Stimulated activated CD8-positive, alpha-beta memory T cell treated with anti-CD3 and anti-CD28 coated beads, Interleukin-2, amount 100 ng/mL, for 1 hour (primary cell): ENCODE measurements at regions not wholly inside any gene's neighbourhood (a gene's known extent, or its start where the extent isn't known, plus 50 kb on each side); places are given as distances from the start of the nearest gene placed in this dataset.

Source experiments
- DNase-seq, 2 donors: peaks; one replicate each; pipeline ENCODE4 v3.0.0-alpha.2; 2020; ENCODE audit warnings: low read depth in 2 of 2

DNA sequence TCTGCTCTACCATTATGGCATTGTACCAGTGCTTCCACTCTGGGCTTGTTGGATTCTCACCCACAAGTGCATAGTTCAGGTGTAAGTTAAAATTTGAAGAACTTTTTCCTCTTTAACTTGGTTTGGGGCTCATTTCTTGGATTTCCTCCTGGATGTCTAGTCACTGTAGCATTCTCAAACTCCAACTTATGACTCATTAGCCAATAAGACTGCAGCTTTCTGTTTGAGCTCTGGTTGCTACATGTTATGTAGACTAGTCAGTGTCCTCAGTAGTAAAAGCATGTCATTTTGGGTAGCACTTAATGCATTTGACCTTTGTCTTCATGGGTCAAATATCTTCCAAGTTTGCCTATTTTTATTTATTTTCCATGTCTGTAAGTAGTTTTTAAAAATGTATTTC lies 790.8 kb downstream of the BRINP1 start:
- DNase-seq, result no peak

DNA sequence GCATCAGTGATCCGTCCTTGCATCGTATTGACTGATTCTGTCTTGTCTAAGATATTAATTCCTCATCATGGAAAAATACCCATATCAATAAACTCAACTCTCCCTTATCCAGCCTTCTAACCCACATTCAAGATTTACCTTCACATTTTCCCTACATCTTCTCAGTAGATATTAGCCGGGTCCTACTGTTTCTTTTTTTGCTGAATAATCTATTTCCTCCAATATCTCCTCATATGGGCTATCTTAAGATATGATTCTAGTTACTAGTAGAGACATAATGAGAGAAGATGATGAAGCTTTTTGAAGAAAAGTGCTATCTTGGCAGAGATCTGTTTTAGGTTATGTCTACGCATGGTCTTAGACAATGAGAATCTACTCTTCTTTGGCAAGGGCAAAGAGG lies 785.8 kb downstream of the BRINP1 start:
- DNase-seq, result no peak

DNA sequence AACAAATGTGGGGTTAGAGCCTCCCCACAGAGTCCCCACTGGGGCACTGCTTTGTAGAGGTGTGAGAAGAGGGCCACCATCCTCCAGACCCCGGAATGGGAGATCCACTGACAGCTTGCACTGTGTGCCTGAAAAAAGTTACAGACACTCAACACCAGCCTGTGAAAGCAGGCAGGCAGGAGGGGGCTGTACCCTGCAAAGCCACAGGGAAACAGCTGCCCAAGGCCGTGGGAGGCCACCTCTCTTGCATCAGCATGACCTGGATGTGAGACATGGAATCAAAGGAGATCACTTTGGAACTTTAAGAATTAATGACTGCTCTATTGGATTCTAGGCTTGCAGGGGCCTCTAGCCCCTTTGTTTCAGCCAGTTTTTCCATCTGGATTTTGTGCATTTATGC lies 782.3 kb downstream of the BRINP1 start:
- DNase-seq, result no peak

DNA sequence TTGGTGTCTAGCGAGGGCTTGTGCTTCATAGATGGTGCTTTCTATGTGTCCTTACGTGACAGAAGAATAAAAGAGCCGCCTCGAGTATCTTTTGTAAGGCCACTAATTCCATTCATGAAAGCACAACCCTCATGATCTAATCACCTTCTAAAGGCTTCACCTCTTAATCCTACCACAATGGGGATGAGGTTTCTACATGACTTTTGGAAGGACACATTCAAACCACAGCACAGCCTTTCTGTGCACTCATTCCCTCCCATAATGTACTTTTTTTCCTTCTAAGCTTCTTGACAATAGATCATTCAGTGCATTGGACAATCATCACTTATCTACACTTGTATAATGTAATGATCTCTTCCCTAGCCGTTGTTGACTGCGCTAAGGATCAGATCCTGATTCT lies 774.8 kb downstream of the BRINP1 start:
- DNase-seq, result no peak

DNA sequence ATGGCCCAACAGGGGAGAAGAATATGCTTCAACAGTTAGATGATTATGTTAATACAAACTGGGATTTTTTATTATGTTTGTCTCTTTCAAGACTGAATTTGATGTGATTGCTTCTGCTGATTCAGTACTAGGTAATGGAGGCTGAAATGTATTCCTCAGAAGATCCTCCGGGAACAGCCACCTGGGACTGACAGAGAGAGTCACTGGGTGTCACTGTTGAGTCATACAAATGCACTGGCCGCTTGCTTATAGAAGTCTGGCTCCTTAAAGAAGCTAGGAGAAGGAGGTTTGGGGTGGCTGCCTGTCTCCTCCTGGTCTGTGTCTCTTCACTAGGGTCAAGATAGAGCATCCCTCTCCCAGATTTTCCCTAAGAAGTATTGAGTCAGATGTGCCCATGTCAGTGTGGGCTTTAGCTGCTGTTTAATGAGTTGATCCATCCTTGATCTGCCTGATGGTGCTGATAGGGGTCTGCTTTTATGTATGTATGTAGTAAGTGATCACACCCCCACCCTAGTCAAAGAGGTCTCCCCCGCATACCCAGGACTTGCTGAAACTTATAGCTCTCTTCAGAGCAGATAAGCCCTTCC lies 773.4 kb downstream of the BRINP1 start:
- DNase-seq, result no peak

DNA sequence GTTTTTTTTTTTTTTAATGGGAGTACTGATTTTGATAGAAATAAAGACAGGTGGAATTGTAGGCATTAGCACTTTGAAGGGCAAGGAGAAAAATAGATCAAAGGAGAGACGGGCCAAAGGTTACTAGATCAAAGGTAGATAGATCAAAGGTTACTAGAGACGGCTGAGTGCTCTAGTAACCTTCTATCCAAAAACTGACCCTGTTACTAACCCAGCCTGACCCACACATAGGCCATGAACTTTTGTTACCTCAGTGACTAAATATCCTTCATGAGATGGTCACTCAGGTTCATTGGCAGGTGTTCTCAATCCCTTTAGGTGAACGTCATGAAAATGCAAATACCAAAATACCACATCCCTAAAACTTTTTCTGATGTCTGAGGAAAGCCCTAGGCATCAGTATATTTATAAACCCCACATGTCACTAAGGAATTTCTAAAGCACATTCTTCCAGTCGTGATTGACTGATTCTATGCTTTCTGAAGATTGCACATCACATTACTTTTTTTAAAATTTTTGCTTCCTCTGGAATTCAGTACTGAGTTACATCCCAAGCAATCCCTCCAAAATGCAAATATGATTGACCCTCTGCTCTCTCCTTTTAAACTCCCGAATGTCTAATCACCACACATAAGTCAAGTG lies 772.7 kb downstream of the BRINP1 start:
- DNase-seq, result no peak

DNA sequence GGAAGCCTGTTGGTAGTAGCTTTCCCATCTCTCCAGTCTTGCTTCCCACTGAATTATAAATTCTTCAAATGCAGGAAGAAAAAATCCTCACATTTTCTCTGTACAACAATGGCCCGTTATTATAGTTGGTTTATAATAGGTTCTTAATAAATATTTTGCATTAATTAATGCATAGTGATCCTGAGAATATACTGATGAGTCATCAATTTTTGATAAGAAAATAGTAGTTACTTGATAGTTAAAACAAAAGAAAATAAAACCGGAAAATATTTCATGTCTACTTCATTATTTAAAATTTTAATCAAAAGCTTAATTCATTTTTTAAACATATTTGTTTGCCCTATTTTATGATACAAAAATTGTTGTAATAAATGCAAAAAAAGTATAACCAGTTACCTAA lies 762.6 kb downstream of the BRINP1 start:
- no peak for DNase-seq

DNA sequence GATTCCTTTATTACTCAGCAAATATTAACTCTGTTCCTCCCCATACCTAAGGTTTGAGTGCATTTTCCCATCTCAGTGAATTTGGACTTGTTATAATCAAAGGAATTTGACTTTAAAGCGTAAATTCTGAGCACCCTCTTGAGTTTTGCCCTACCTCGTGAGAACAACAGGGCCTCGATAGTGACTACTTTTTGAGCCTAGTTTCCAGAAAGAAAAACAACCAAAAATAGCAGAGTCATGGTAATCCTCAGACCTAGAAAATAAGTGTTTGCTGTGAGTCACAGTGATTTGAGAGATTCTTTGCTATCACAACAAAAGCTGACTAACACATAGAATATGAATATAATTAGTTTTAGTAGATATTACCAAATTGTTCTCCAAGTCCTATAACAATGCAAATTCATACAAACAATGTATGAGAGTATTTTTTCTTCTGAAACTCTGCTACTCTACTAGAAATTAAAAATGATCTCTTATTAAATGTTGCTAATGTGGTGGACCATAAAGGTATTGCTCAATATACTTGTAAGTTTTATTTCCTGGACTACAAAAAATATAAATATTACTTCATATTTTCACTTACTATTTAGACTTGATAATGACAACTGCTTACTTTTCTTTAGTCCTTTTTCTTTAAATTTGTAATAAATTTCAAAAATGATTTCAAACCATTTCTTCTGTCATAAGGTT lies 759.7 kb downstream of the BRINP1 start:
- DNase-seq, result no peak

DNA sequence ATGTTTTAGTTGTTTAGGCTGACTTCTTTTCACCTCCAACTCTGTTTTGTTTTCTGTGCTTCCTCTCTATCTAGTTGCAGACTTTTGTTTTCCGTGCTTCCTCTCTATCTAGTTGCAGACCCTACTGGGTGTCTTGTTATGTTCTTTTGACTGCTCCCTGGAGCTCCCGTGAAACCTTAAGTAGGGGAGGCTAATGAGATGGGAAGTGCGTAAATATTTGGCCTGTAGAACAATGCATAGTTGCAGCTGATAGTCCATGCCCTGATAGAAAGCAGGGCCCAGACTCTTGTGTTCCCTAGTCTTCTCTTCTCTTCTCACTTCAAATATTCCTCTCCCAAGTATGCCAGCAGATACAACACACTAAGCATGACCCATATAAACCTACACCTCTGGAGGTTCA lies 757.0 kb downstream of the BRINP1 start:
- DNase-seq, result no peak

DNA sequence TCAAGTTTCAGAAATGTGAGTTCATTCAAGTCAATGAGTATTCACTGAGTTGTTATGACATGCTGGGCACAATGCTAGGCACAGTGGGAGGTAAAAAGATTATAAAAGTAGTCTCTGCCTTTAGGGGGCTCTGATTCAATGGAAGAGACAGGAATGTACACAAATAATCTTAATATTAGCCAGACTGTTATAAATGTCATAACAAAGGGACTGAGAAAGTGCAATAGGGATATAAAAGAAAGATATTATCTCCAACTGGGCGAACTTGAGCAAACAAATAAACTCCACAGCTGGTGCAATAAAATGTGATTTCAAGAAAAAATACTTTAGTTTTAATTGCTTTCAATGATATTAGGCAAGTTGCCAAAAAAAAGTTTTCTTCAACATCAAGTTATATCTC lies 755.2 kb downstream of the BRINP1 start:
- no peak for DNase-seq

DNA sequence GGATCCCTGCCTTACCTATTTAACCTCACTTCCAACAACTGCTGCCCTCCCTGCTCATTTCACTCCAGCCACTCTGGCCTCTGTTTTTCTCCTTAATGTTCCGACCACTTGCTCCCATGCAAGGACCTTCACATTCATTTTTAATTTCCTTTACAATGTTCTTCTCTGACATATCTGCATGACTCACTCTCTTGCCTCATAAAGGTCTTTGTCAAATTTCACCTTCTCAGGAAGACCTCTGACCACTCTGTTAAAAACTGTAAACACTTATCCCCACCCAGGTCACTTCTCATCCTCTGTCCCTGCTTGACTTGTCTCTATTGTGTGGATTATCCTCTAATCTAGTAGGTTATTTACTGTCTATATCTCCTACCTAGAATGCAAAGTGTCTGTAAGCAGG lies 751.2 kb downstream of the BRINP1 start:
- DNase-seq, result no peak

DNA sequence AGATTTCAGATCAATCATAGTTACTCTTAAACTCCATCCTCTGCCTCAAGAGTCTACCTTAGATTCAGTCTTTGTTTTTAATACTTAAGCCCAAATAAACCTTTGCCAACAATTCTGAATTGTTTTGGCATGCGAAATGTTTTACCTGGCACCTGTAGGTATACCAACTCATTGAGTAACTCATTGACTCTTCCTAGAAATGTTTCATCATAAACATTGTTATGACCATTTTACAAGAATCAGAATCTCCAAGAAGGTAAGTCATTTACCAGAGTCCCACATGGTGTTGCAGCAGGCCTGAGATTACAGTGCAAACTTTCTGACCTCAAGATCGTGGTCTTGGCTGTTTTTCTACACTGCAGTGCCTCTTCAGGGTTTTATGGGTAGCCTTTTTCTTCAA lies 750.4 kb downstream of the BRINP1 start:
- DNase-seq, result no peak

DNA sequence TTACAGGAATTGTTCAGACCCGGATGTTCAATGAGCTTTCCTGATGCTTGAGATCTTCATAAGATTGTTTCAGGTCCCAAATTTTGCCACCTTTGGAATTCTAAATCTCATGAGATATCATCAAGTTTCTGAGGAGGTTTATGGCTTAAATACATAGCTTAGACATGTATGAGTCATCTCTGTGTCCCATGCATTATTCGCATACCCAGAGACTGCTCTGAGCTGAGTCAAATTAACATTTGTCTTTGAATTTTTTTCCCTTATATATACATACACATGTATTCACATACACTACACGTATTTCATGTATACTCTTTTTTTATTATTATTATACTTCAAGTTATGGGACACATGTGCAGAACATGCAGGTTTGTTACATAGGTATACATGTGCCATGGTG lies 744.6 kb downstream of the BRINP1 start:
- no peak for DNase-seq

DNA sequence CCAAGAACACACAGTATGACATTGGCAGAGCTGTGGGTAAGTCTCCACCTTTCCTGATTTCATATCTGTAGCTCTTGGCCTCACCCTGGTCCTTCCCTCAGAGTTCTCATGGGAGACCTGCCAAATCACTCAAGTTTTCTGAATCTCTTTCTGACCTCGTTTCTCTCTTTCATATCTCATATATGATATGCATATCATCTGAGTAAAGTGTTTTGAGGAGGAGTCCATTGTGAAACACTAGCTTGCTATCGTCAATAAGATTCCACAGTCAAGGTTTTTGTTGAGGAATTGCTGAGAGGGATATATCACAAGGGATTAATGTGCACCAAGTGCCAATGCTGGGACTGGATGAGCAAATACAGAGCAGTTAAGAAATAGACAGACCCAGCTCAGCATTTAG lies 739.2 kb downstream of the BRINP1 start:
- DNase-seq, result no peak

DNA sequence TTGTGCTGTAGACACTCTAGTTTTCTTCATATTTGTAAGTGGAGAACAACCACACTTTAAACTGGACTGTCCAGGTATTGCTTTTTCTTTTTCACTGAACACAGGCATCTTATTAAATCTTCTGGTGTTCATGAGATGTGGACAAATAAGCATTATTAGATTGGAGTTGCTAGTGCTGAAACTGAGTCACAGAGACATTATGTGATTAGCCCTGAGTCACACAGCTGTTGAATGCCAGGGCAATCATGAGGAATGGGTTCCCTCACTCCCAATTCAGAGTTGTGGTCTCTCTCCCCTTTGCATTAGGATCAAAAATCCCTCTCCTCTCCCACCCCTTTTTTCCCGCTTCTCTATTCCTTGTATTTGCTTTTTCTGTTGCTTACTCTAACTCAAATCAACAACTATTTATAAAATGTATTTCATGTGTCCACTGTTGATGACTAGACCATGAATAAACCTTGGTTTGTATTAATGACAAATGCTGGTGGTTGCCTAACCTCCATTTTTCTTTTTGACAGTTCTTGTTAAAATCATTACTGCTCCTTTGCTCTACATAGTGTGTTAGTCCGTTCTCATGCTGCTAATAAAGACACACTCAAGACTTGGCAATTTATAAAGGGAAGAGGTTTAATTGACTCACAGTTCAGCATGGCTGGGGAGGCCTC lies 738.2 kb downstream of the BRINP1 start:
- no peak for DNase-seq

DNA sequence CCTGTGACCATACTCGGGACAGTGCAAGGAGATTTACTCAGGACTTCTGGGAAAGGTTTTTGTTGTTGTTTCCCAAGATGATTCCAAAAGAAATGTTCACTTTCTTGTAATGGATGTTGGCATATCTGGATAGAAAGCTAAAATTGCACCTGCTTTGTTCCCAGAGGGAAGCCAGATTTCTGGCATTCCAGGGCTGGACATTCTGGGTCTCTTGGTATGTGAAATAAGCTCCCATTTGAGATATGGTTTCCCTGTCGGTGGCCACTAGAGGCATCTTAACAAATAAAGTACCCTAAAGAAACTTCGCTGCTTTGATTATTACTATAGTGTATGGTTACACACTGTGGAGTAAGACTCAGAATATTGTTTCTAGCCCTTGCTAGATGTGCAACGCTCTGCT lies 737.3 kb downstream of the BRINP1 start:
- no peak for DNase-seq

DNA sequence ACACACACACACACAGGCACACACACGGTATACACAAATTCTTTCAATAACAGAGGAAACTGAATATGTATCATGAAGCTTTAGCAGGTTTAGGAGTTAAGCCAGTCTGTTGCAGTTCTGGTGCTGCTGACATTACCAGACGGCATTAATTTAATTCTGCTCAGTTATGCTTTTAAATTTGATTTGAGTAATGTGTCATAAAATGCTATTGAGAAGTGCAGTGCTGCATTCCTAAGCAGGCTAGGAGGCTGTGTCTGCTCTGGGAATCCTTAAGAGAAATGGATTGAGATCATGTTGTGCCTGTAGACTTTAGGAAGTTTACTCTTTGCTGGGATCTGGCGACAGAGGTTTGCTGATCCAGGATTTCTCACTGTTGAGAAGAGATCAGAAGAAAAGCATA lies 733.8 kb downstream of the BRINP1 start:
- no peak for DNase-seq

DNA sequence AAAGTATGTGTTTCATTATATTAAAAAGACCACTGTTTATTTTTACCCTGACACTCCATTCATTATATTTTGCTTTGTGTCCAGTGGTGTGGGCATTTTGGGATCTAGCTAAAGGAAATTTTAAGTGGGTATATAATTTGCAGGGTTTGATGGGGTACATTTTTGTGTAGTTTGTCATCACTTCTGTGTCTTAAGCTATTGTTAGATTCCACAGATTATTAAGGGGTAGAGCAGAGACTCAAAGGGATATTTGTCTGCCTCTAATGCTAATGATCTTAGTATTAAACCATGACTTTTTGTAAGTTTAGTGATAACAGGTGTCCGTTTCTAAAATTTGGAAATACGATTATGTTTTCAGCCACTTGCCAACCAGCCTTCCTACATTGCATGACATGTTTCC lies 731.6 kb downstream of the BRINP1 start:
- DNase-seq, result no peak

DNA sequence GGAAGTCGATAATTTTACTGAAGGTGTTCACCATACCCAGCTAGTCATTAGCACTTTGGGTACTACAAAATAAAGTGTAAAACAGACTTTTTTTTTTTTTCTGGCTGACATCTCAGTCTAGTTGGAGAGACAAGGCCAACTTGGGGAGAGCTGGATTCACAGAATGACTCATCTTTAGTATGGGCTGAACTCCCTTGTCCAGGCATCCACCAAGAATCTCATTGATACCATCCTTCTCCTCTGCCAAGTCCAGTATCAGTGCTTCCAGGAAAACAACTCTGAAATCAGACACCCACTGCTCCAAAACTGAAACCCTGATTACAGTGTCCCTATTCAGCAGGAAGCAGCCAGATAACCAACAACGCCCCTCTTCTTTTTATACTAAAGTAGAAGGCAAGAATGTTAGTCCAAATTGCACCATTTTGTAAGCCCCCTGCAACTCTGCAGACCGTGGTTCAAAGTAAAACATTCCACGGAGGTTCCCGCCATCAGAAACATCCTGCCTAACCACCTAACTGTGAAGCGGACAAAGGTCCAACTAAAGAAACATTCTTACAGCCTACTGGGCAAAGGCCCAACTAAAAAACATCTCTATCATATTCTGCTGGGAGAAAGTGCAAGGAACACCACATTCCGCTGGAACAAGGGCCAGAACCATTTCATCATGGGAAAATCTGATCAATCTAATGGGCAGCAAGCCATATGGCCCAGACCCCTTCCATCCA lies 728.2 kb downstream of the BRINP1 start:
- DNase-seq, result no peak

DNA sequence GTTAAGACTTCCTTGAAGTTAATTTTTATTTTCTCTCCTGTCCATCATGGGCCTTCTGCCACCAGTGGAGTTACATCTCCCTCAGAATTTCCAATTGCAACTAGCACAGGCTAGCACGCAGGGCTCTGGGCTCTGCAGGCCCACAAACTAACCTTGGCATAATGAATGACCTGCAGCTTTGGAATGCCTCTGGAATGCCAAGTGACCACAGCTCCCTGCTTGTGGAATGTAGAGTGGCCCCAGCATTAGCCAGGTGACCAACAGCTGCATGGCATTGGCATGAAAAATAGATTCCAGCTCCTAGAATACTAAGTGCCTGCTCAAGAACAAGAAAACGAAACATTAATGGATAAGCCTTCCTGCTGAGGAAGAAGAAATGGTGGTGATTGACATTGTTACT lies 726.1 kb downstream of the BRINP1 start:
- DNase-seq, result no peak

DNA sequence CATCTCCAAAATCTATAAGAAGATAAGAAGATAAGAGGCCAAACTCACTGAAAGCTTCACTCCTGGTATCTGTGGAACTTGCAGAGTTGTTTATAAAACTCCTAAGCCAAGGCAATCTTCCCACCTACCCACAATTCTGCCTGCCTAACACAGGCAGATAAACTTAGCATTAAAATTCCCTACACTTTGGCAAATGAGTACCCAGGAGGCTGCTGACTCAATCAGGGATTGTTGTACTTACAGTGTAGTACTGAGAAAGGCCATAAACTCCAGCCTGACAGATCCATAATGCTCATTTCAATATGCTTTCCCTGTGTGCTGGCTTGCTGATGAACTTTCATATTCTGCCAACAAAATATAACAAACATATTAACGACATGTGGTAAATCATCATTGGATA lies 725.2 kb downstream of the BRINP1 start:
- DNase-seq, result no peak

DNA sequence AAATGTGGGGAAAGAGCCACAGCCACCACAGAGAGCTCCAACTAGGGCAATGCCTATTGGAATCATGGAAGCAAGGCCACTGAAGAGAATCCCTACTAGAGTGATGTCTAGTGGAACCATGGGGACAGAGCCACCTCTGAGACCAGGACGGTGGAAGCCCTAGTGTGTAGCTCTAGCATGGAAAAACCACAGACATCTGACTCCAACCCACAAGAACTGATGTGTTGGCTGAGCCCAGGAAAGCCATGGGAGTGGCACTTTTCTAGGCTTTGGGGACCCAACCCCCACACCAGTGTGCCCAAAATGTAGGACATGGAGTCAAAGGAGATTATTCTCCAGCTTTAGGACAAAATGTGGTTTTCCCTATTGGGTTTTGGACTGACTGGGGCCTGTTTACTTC lies 721.9 kb downstream of the BRINP1 start:
- no peak for DNase-seq
